HG03064 (cell line): ENCODE measurements at regions not wholly inside any gene's neighbourhood (a gene's known extent, or its start where the extent isn't known, plus 50 kb on each side); places are given as distances from the start of the nearest gene placed in this dataset.

Experiments used
- ATAC-seq: cut with Tn5 transposase; IDR thresholded peaks from one replicate; pipeline ENCODE4 v1.9.1; 2021; ENCODE audit warnings: low read depth; ENCODE audit not compliant: unreplicated experiment

GRCh38 chr3:66592016-66592761, 91.4 kb upstream of the LRIG1 start:
- ATAC-seq, result no peak

GRCh38 chr3:66592927-66593625, 92.3 kb upstream of the LRIG1 start:
- no peak for ATAC-seq

DNA sequence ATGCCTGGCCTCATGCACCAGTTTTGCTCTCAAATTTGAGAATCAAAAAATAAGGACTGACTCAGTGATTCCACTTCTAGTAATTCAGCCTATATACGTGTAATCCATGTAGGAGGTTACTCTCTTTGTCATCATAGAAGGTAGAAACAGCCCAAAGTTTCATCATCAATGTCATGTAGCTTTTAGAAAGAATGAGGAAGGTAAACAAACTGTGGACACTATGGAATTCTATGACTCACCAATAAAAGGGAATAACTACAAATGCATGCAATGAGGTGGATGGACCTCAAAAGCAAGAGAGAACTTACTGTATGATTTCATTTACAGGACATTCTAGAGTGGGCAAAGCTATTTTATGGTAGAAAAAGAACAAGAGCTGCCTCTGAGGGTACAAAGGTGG, 93.2 kb upstream of the LRIG1 start:
- no peak for ATAC-seq

GRCh38 chr3:66597308-66597863, 96.6 kb upstream of the LRIG1 start:
- no peak for ATAC-seq

- no peak for ATAC-seq
These were observed 97.3 kb upstream of the LRIG1 start for GRCh38 chr3:66598168-66598567.

DNA sequence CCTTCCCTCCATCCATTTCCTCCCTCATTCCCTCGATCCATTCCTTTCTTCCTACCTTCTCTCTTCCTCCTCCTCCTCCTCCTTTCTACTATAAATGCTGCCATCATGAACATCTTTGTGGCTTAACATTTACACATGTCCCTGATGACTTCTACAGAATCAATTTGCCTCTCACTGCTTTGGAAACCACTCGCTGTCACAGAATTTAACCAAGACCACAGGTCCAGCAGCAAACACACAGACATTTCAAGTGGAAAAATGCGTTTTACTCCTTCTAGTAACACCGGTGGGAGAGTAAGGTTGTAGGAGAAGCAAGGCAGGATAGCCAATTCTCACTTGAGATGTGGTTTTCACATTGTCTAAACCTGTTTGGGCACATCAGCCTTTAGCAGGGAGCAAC, 101.4 kb upstream of the LRIG1 start:
- ATAC-seq, result no peak

DNA sequence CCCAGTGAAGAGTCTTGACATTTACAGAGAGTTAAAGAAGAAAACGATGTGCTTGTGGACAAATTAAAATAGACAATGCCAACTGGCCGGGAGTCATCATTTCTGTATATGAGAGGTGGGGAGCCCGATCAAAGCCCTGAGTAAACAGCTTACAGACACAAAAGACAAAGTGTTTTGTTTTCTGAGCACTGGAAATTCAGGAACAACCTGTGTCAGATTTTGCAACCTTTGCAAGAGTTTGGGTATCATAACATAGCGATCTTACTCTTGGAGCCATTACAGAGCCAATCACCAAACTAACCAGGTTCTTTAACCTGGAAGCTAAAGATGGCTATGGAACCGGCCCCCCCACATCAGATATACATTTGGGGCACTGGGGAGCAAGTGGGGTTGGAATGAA, 101.9 kb upstream of the LRIG1 start:
- no peak for ATAC-seq

GRCh38 chr3:66603151-66603611, 102.4 kb upstream of the LRIG1 start:
- ATAC-seq, result no peak

GRCh38 chr3:66604481-66604880, 103.7 kb upstream of the LRIG1 start:
- no peak for ATAC-seq

DNA sequence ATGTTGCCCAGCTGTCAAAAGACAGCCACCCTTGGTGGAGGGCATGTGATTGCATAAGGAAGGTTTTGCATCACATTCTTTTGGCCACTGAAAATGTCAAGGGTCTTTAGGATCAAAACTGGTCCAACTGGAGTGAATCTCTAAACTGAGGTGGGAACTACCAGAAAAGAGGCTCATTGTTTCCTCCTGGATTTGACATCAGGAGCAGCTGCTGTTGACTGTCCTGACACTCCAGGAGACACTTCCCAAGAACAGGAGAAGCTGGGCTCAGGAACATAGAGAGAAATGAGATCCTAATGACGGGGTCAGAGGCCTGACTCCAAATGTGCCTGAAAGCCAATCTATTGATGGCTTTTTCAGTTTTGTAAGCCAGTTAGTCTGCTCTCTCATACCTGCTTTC, 105.3 kb upstream of the LRIG1 start:
- ATAC-seq, result no peak

DNA sequence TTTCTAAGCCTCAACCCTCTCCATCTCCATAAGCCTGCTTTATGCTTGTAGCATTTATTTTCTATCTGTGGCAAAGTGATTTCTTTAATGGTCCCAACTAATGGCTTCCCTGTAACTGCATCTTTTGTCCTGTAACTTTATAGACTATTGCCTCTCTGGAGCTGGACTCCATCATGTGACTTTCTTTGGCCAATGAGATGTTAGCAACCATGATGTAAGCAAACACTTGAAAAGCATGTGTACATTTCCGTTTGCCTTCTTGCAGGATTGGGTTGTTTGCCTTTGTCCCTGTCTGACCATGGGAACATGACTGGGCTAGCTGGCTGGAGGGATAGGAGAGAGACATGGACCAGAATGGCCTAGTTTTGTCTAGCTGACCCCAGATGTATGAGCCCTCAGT, 106.0 kb upstream of the LRIG1 start:
- no peak for ATAC-seq

DNA sequence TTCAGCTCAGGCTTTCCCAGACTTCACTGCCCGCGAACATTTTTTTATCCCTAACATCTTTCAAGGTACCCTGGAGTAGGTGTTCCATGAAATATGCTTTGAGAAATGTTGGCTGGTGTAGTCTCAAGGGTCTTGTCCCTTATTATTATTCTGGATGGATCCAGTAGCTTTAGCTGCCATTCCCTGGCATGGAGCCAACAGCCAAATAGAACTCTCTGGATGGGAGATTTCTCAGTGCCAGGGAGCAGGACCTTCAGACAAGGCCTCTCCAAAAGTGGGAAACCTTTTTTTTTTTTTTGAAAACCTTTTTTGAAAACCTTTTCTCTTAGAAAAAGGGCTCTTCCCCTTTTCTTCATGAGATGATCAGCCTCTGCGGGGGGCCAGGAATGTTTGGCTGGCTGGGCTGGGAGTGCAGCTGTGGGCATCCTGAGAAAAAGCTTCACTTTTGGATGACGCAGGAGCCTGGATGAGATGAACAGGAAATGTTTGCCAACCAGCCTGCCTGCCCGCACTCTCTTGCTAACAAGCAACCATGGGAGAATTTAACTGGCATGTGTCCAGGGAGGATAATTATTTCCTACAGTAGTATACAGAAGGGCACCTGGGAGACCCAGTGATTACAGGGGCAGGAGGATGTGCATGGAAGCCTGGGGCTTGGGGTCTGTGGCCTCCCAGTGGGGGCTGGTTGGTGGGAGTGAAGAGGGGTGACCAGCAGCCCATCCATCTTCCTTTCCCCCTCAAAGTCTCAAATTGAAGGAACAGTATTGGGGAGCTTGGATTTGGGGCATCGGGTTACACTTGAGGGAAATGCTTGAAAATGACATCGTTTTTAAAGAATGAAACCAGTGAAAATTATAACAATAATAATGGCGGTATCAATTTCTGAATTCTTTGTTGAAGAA, 109.1 kb upstream of the LRIG1 start:
- ATAC-seq, result no peak

- no peak for ATAC-seq
These were observed 109.7 kb upstream of the LRIG1 start for GRCh38 chr3:66610562-66610909.

DNA sequence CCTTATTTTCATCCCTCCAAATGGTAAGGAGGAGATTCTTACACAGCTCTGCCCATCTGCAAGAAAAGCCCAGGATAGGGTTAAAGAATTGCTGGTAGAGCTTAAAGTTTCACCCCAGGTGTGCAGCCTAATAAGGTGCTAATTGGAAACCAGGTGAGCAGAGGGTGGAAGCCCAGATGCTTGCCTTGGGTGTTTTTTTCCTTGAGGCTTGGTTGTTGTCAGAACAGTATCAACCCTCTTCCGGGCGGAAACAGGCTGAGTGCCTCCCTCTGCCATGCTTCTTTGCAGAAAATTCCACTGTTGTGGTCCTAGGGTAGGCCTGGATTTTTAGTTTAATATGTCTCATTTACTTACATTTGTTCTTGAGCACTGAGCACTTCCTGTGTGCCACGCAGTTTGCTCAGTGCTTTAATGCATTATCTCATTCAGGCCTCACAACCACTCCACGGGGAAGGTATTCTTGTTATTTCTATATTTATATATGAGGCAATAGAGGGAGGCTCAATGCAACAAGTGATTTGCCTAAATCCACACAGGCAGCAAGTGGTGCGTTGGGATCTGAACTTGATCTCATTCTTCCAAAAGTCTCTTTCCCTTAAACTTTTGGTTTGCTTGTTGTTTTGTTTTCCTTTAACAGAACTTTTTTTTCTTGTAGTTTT, 115.0 kb upstream of the LRIG1 start:
- ATAC-seq, result no peak

DNA sequence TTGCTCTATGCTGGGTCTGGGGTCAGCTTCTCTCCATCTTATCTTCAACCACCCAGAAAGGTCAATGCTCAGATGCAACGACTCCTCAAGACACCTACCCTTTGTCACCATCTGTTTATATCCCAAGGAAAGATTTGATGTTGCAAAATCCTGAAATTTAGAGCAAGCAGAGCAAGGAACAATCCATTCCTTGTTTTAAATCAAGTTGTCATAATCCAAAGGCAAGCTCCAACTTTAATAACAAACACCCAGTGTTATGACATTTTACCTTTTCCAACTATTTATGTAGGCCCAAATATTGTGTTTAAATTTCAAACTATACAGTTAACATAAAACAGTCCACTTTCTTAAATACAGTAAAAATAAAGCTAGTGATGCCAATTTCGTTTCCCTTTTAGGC, 116.5 kb upstream of the LRIG1 start:
- ATAC-seq, result no peak

- ATAC-seq, result no peak
These were observed 117.2 kb upstream of the LRIG1 start for GRCh38 chr3:66618066-66618465.

- no peak for ATAC-seq
These were observed 119.5 kb upstream of the LRIG1 start for GRCh38 chr3:66620296-66620695.

- no peak for ATAC-seq
These were observed 122.1 kb upstream of the LRIG1 start for GRCh38 chr3:66622756-66623457.

DNA sequence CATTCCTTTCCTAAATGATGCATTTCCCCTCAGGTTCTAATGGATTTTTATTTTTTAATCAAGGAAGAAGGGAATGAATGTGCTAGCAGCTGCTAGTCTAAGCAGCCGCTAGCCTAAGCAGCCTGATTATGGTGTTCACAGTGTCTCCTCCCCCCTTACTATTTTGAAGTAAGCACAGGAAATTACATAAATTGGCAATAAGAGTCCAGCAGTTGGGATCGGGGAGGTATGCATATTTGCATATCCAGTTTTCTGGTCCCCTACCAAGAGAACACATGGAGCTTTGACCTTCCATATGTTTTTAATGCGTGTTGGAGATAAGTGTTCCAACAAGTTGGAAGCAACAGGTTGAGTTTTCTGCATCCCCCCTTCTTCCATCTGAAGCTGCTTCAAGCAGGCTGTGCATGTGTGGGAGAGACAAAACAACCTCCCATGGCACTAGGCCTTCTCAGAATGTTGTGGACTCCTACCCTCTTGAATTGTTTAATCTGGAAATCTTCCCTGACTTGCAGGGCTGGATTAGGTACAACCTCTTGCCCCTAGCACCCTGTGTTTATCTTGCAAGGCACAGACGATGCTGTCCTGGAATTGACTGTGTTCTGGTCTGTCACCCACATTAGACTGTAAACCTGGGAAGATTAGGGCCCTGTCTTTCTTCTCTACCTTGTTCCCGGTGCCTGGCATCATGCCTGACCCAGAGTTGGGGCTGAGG, 124.8 kb upstream of the LRIG1 start:
- ATAC-seq, result no peak
